OCI-LY1 (cell line): ENCODE measurements at regions not wholly inside any gene's neighbourhood (a gene's known extent, or its start where the extent isn't known, plus 50 kb on each side); places are given as distances from the start of the nearest gene placed in this dataset.

Experiments
- EZH2 ChIP-seq: fragments of 200-600 bp; sonication (generic), shearing (Covaris generic); IDR thresholded peaks from 2 replicates; pipeline ENCODE4 v1.8.0; 2017; ENCODE audit warnings: borderline replicate concordance, mixed run types, mild to moderate bottlenecking, antibody characterized with exemption, low read length, moderate library complexity, mixed read lengths
- TF ChIP-seq, protein P1 (sequence below): fragments of 200-600 bp; sonication (generic), shearing (Covaris generic); IDR thresholded peaks from 2 replicates; pipeline ENCODE4 v1.5.1; 2017; ENCODE audit warnings: mild to moderate bottlenecking, antibody characterized with exemption, low read length, moderate library complexity, mixed read lengths

DNA sequence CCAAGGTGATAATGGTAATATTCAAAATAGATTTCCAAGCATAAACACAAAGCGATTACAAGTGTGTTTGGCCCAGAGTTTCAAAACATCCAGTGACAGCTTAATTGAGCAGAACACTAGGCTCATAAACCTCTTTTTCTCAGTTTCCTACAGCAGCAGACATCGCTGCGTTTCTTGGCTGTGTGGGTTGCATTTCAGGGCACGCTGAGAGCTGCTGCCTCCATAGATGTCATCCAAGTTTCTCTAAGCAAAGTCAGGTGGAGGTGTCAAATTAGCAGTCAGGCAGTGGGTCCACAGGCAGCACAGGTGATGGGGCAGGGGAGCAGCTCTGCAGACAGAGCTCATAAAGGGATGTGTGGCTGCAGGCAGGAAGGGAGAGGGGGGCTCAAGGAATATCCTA, 50.5 kb upstream of the COL13A1 start:
- TF ChIP-seq, protein P1, sequence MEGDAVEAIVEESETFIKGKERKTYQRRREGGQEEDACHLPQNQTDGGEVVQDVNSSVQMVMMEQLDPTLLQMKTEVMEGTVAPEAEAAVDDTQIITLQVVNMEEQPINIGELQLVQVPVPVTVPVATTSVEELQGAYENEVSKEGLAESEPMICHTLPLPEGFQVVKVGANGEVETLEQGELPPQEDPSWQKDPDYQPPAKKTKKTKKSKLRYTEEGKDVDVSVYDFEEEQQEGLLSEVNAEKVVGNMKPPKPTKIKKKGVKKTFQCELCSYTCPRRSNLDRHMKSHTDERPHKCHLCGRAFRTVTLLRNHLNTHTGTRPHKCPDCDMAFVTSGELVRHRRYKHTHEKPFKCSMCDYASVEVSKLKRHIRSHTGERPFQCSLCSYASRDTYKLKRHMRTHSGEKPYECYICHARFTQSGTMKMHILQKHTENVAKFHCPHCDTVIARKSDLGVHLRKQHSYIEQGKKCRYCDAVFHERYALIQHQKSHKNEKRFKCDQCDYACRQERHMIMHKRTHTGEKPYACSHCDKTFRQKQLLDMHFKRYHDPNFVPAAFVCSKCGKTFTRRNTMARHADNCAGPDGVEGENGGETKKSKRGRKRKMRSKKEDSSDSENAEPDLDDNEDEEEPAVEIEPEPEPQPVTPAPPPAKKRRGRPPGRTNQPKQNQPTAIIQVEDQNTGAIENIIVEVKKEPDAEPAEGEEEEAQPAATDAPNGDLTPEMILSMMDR: no peak
- TF ChIP-seq EZH2: no peak
